ENCODE measurements at regions not wholly inside any gene's neighbourhood (a gene's known extent, or its start where the extent isn't known, plus 50 kb on each side); places are given as distances from the start of the nearest gene placed in this dataset.
"Not testable (repeated sequence)": the region's sequence is repeated elsewhere in the genome, so short reads cannot be mapped to it uniquely, and the experiment has no call there.

- DNase-seq (ENCODE audit: low spot score), result no peak
Measured at GRCh38 chr12:131287938-131288764, 334.4 kb downstream of the ADGRD1 start.

GRCh38 chr12:131288765-131289695 is 335.3 kb downstream of the ADGRD1 start:
- not testable (repeated sequence) for DNase-seq (ENCODE audit: low spot score)

- DNase-seq (ENCODE audit: low spot score), result not testable (repeated sequence)
Measured at GRCh38 chr12:131289807-131290206, 336.1 kb downstream of the ADGRD1 start.

GRCh38 chr12:131290255-131290959 is 336.7 kb downstream of the ADGRD1 start:
- no peak for DNase-seq (ENCODE audit: low spot score)

- not testable (repeated sequence) for DNase-seq (ENCODE audit: low spot score)
Measured at GRCh38 chr12:131293071-131294015, 339.6 kb downstream of the ADGRD1 start.

- DNase-seq (ENCODE audit: low spot score), result not testable (repeated sequence)
Measured at GRCh38 chr12:131294716-131295115, 341.0 kb downstream of the ADGRD1 start.

- DNase-seq (ENCODE audit: low spot score), result not testable (repeated sequence)
Measured at GRCh38 chr12:131295117-131295516, 341.4 kb downstream of the ADGRD1 start.

GRCh38 chr12:131295559-131295958 is 341.9 kb downstream of the ADGRD1 start:
- not testable (repeated sequence) for DNase-seq (ENCODE audit: low spot score)

GRCh38 chr12:131296136-131296535 is 342.4 kb downstream of the ADGRD1 start:
- not testable (repeated sequence) for DNase-seq (ENCODE audit: low spot score)

- DNase-seq (ENCODE audit: low spot score), result not testable (repeated sequence)
Measured at GRCh38 chr12:131296651-131297050, 342.9 kb downstream of the ADGRD1 start.

GRCh38 chr12:131298526-131299369 is 345.0 kb downstream of the ADGRD1 start:
- not testable (repeated sequence) for DNase-seq (ENCODE audit: low spot score)

- DNase-seq (ENCODE audit: low spot score), result not testable (repeated sequence)
Measured at GRCh38 chr12:131299370-131299701, 345.6 kb downstream of the ADGRD1 start.

GRCh38 chr12:131303576-131303975 is 349.9 kb downstream of the ADGRD1 start:
- not testable (repeated sequence) for DNase-seq (ENCODE audit: low spot score)

GRCh38 chr12:131304642-131305041 is 350.9 kb downstream of the ADGRD1 start:
- not testable (repeated sequence) for DNase-seq (ENCODE audit: low spot score)

- no peak for DNase-seq (ENCODE audit: low spot score)
Measured at GRCh38 chr12:131309700-131310099, 356.0 kb downstream of the ADGRD1 start.

- DNase-seq (ENCODE audit: low spot score), result not testable (repeated sequence)
Measured at GRCh38 chr12:131310227-131310969, 356.7 kb downstream of the ADGRD1 start.

- DNase-seq (ENCODE audit: low spot score), result not testable (repeated sequence)
Measured at GRCh38 chr12:131311279-131311722, 357.6 kb downstream of the ADGRD1 start.

- DNase-seq (ENCODE audit: low spot score), result no peak
Measured at GRCh38 chr12:131311764-131312163, 358.1 kb downstream of the ADGRD1 start.

- not testable (repeated sequence) for DNase-seq (ENCODE audit: low spot score)
Measured at GRCh38 chr12:131312382-131312781, 358.7 kb downstream of the ADGRD1 start.

Measured in CD4-positive, alpha-beta T cell treated with Interleukin-2 at 100 ng/mL for 4 hours (primary cell).